SK-N-SH treated with all-trans-retinoic acid at 6 μM for 48 hours (cell line): ENCODE measurements at regions not wholly inside any gene's neighbourhood (a gene's known extent, or its start where the extent isn't known, plus 50 kb on each side); places are given as distances from the start of the nearest gene placed in this dataset.

Experiments
- ATAC-seq: fragments of 200-7000 bp; cut with Tn5 transposase; 3 replicates; pipeline ENCODE4 v1.9.1; 2020; ENCODE audit warnings: mild to moderate bottlenecking, moderate library complexity
- ARNTL ChIP-seq: fragments of 450-650 bp; formaldehyde crosslinking; IDR thresholded peaks from 2 replicates; pipeline ENCODE4 v1.5.0; 2020; ENCODE audit warnings: low read depth, mild to moderate bottlenecking, moderate library complexity, borderline replicate concordance
- BACH2 ChIP-seq: fragments of 250-450 bp; sonication (Bioruptor Pico); IDR thresholded peaks from 2 replicates; pipeline ENCODE4 v1.9.0; 2021; ENCODE audit warnings: mild to moderate bottlenecking, borderline replicate concordance
- CREB5 ChIP-seq: fragments of 250-450 bp; sonication (Bioruptor Pico); IDR thresholded peaks from 2 replicates; pipeline ENCODE4 v1.5.1; 2020; ENCODE audit warnings: low read depth, mild to moderate bottlenecking, moderate library complexity
- CSDC2 ChIP-seq: fragments of 250-450 bp; sonication (Bioruptor Pico); IDR thresholded peaks from 2 replicates; pipeline ENCODE4 v1.5.0; 2020; ENCODE audit warnings: mild to moderate bottlenecking, moderate library complexity
- CSRNP3 ChIP-seq: fragments of 250-450 bp; sonication (Bioruptor Pico); IDR thresholded peaks from 2 replicates; pipeline ENCODE4 v1.5.1; 2021; ENCODE audit warnings: mild to moderate bottlenecking, moderate library complexity
- ESRRG ChIP-seq: fragments of 250-450 bp; sonication (Bioruptor Pico); IDR thresholded peaks from 2 replicates; pipeline ENCODE4 v1.6.1; 2021; ENCODE audit warnings: mild to moderate bottlenecking
- GLIS3 ChIP-seq: fragments of 250-450 bp; sonication (Bioruptor Pico); IDR thresholded peaks from 2 replicates; pipeline ENCODE4 v1.5.0; 2020; ENCODE audit warnings: mild to moderate bottlenecking, moderate library complexity
- ISL1 ChIP-seq: fragments of 250-450 bp; sonication (Bioruptor Pico); IDR thresholded peaks from 2 replicates; pipeline ENCODE4 v2.1.2; 2022; ENCODE audit warnings: mild to moderate bottlenecking, moderate library complexity
- OSR1 ChIP-seq: fragments of 250-450 bp; sonication (Bioruptor Pico); IDR thresholded peaks from 2 replicates; pipeline ENCODE4 v1.8.0; 2022; ENCODE audit warnings: moderate library complexity, mild to moderate bottlenecking, inconsistent platforms
- PATZ1 ChIP-seq: fragments of 250-450 bp; sonication (Bioruptor Pico); IDR thresholded peaks from 2 replicates; pipeline ENCODE4 v1.8.0; 2020; ENCODE audit warnings: mild to moderate bottlenecking, moderate library complexity, borderline replicate concordance
- POU6F1 ChIP-seq: fragments of 250-450 bp; sonication (Bioruptor Pico); IDR thresholded peaks from 2 replicates; pipeline ENCODE4 v1.8.0; 2021; ENCODE audit warnings: low read depth, mild to moderate bottlenecking, moderate library complexity, borderline replicate concordance
- PPARA ChIP-seq: fragments of 250-450 bp; sonication (Bioruptor Pico); IDR thresholded peaks from 2 replicates; pipeline ENCODE4 v1.5.0; 2020; ENCODE audit warnings: mild to moderate bottlenecking, borderline replicate concordance
- RARB ChIP-seq: fragments of 250-450 bp; sonication (Bioruptor Pico); IDR thresholded peaks from 2 replicates; pipeline ENCODE4 v1.8.0; 2021; ENCODE audit warnings: mild to moderate bottlenecking, moderate library complexity
- SNAI2 ChIP-seq: fragments of 250-450 bp; sonication (Bioruptor Pico); IDR thresholded peaks from 2 replicates; pipeline ENCODE4 v1.5.0; 2020; ENCODE audit warnings: mild to moderate bottlenecking, moderate library complexity
- TCF4 ChIP-seq: fragments of 250-450 bp; sonication (Bioruptor Pico); IDR thresholded peaks from 2 replicates; pipeline ENCODE4 v1.8.0; 2021; ENCODE audit warnings: mild to moderate bottlenecking, moderate library complexity, borderline replicate concordance
- TOX ChIP-seq: fragments of 250-450 bp; sonication (Bioruptor Pico); IDR thresholded peaks from 2 replicates; pipeline ENCODE4 v1.8.0; 2021; ENCODE audit warnings: mild to moderate bottlenecking, moderate library complexity, borderline replicate concordance
- TSHZ2 ChIP-seq: fragments of 250-450 bp; sonication (Bioruptor Pico); IDR thresholded peaks from 2 replicates; pipeline ENCODE4 v1.5.0; 2020; ENCODE audit warnings: mild to moderate bottlenecking, moderate library complexity
- ZC3H10 ChIP-seq: fragments of 250-450 bp; sonication (Bioruptor Pico); IDR thresholded peaks from 2 replicates; pipeline ENCODE4 v1.5.1; 2021; ENCODE audit warnings: mild to moderate bottlenecking, moderate library complexity
- ZFP3 ChIP-seq: fragments of 250-450 bp; sonication (Bioruptor Pico); IDR thresholded peaks from 2 replicates; pipeline ENCODE4 v1.5.0; 2020; ENCODE audit warnings: mild to moderate bottlenecking, moderate library complexity
- ZFP30 ChIP-seq: fragments of 450-650 bp; formaldehyde crosslinking; IDR thresholded peaks from 2 replicates; pipeline ENCODE4 v1.5.0; 2022; ENCODE audit warnings: mild to moderate bottlenecking, moderate library complexity
- ZNF565 ChIP-seq: fragments of 450-650 bp; formaldehyde crosslinking; conservative IDR thresholded peaks from 2 replicates; pipeline ENCODE4 v1.5.0; 2020; ENCODE audit warnings: low read depth, mild to moderate bottlenecking, moderate library complexity
- ZNF8 ChIP-seq: fragments of 450-650 bp; formaldehyde crosslinking; IDR thresholded peaks from 2 replicates; pipeline ENCODE4 v1.5.0; 2020; ENCODE audit warnings: mild to moderate bottlenecking, moderate library complexity

- no peak for ATAC-seq
- no peak for TF ChIP-seq TCF4
- TF ChIP-seq ZFP3: no peak
- TF ChIP-seq SNAI2 (CRISPR knock-in tag): no peak
- no peak for TF ChIP-seq ZNF565
- TF ChIP-seq TOX: no peak
- no peak for TF ChIP-seq RARB
- TF ChIP-seq CSRNP3 (CRISPR knock-in tag): no peak
- TF ChIP-seq ZNF8 (CRISPR knock-in tag): no peak
- TF ChIP-seq OSR1 (CRISPR knock-in tag): no peak
- TF ChIP-seq ISL1 (CRISPR knock-in tag): no peak
- TF ChIP-seq GLIS3: no peak
- TF ChIP-seq PATZ1: no peak
- TF ChIP-seq CSDC2 (CRISPR knock-in tag): no peak
Measured at GRCh38 chr9:78830301-78830700, 533.4 kb downstream of the PSAT1 start.

GRCh38 chr9:78831726-78832125 lies 534.8 kb downstream of the PSAT1 start:
- ATAC-seq: no peak; the same call in 1 of the 3 replicates
- no peak for TF ChIP-seq ARNTL (CRISPR knock-in tag)
- no peak for TF ChIP-seq GLIS3
- TF ChIP-seq ZC3H10 (CRISPR knock-in tag): no peak
- TF ChIP-seq TCF4: no peak
- TF ChIP-seq TSHZ2: no peak
- no peak for TF ChIP-seq POU6F1 (CRISPR knock-in tag)
- no peak for TF ChIP-seq ESRRG (CRISPR knock-in tag)
- TF ChIP-seq CSRNP3 (CRISPR knock-in tag): no peak
- TF ChIP-seq PATZ1: no peak
- TF ChIP-seq PPARA (CRISPR knock-in tag): no peak
- no peak for TF ChIP-seq ZNF565
- TF ChIP-seq, all 23 proteins: peak for 0

GRCh38 chr9:78835928-78836450 lies 539.1 kb downstream of the PSAT1 start:
- no peak for ATAC-seq
- no peak for TF ChIP-seq OSR1 (CRISPR knock-in tag)
- no peak for TF ChIP-seq POU6F1 (CRISPR knock-in tag)
- TF ChIP-seq ISL1 (CRISPR knock-in tag): no peak
- no peak for TF ChIP-seq PPARA (CRISPR knock-in tag)
- TF ChIP-seq ZFP30: no peak
- TF ChIP-seq ZFP3: no peak
- no peak for TF ChIP-seq BACH2 (CRISPR knock-in tag)
- no peak for TF ChIP-seq SNAI2 (CRISPR knock-in tag)
- TF ChIP-seq CREB5 (CRISPR knock-in tag): no peak
